ENCODE measurements at regions not wholly inside any gene's neighbourhood (a gene's known extent, or its start where the extent isn't known, plus 50 kb on each side); places are given as distances from the start of the nearest gene placed in this dataset.
A peak's percentile ranks its signal among the peaks of the same experiment; 100 is the strongest.

DNA sequence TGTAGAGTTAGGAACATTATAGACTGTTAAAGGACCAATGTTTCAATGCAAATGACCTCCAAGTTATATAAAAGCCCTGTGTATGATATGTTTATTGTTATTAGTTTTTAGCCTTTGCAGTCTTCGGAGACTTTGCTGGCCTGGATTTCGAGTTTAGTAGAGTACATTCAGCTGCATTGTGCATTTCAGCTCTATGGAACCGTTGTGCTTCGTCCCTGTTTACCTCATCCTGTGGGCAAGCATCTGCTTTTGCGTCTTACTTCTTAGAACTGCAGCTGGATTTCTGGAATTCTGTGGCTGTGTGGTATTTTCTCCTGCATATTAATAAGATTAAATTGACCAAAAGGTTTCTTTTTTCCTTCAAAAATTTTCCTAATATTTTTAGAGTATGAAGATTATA, 138.6 kb downstream of the KCNRG start:
- H3K27ac Mint-ChIP-seq (ENCODE audit: unreplicated experiment), result no peak overlapping the region
- Histone ChIP-seq H4K20me1 (ENCODE audit: insufficient read depth, low read length) (no peaks in the 10 kb centered on the region), H3K4me3 (ENCODE audit: insufficient read depth, low read depth, low read length) (no peak overlapping the region), H3K9me3 (ENCODE audit: insufficient read depth, low read depth, low read length) (no peaks in the 10 kb centered on the region), H3K36me3 (ENCODE audit: insufficient read depth, low read length) (no peaks in the 10 kb centered on the region), H3K9ac (ENCODE audit: low read length) (no peak overlapping the region), H3K27me3 (ENCODE audit: insufficient read depth, low read length) (no peaks in the 10 kb centered on the region), H3K4me2 (ENCODE audit: low read length) (no peak overlapping the region), H3K4me1 (ENCODE audit: insufficient read depth, low read length) (peaks cover 4% of the 10 kb centered on the region), H3K79me2 (ENCODE audit: insufficient read depth, low read length) (no peaks in the 10 kb centered on the region), H3K27ac (ENCODE audit: low read depth, low read length) (no peak overlapping the region), H2AFZ (ENCODE audit: low read depth, low read length) (no peak overlapping the region)
- H3K9me3 Mint-ChIP-seq (ENCODE audit: unreplicated experiment), result no peaks in the 10 kb centered on the region
- FAIRE-seq (no peak), DNase-seq (ENCODE audit: low read depth) (no peak)
- H3K4me3 Mint-ChIP-seq (ENCODE audit: unreplicated experiment), result no peak overlapping the region
- no peak for TF ChIP-seq EZH2 (IDR thresholded peaks at IDR 0.05; ENCODE audit: insufficient read depth, low read length)
- TF ChIP-seq, protein P1, sequence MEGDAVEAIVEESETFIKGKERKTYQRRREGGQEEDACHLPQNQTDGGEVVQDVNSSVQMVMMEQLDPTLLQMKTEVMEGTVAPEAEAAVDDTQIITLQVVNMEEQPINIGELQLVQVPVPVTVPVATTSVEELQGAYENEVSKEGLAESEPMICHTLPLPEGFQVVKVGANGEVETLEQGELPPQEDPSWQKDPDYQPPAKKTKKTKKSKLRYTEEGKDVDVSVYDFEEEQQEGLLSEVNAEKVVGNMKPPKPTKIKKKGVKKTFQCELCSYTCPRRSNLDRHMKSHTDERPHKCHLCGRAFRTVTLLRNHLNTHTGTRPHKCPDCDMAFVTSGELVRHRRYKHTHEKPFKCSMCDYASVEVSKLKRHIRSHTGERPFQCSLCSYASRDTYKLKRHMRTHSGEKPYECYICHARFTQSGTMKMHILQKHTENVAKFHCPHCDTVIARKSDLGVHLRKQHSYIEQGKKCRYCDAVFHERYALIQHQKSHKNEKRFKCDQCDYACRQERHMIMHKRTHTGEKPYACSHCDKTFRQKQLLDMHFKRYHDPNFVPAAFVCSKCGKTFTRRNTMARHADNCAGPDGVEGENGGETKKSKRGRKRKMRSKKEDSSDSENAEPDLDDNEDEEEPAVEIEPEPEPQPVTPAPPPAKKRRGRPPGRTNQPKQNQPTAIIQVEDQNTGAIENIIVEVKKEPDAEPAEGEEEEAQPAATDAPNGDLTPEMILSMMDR (IDR thresholded peaks at IDR 0.05; ENCODE audit: insufficient read depth, low read depth, low read length), result no peak
- no peaks in the 10 kb centered on the region for H3K27me3 Mint-ChIP-seq (ENCODE audit: low read depth, unreplicated experiment)
- no peaks in the 10 kb centered on the region for H3K36me3 Mint-ChIP-seq (ENCODE audit: low read depth, unreplicated experiment)
- H3K4me1 Mint-ChIP-seq (ENCODE audit: low read depth, unreplicated experiment), result peaks cover 16% of the 10 kb centered on the region

DNA sequence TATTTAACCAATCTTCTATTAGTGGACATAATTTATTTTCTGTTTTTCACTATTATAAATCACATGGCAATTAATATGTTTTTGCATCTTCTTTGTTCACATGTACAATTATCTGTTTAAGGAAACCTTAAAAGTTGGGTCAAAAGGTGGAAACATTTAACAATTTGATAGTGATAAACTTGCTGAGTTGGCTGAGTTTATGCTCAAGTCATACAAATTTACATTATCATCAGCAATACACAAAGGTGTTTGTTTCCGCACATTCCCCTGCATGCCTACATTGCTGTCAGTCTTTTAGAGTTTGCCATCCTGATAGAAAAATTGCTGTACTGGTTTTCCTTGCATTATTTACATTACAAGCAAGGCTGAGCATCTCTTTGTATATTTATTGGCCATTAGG, 139.5 kb downstream of the KCNRG start:
- no peaks in the 10 kb centered on the region for H3K9me3 Mint-ChIP-seq (ENCODE audit: unreplicated experiment)
- FAIRE-seq (peak; percentile 20), DNase-seq (ENCODE audit: low read depth) (no peak)
- Histone ChIP-seq H3K4me2 (ENCODE audit: low read length) (no peak overlapping the region), H4K20me1 (ENCODE audit: insufficient read depth, low read length) (no peaks in the 10 kb centered on the region), H3K27ac (ENCODE audit: low read depth, low read length) (no peak overlapping the region), H3K4me3 (ENCODE audit: insufficient read depth, low read depth, low read length) (no peak overlapping the region), H3K79me2 (ENCODE audit: insufficient read depth, low read length) (no peaks in the 10 kb centered on the region), H3K27me3 (ENCODE audit: insufficient read depth, low read length) (no peaks in the 10 kb centered on the region), H3K4me1 (ENCODE audit: insufficient read depth, low read length) (peaks cover 4% of the 10 kb centered on the region), H2AFZ (ENCODE audit: low read depth, low read length) (no peak overlapping the region), H3K36me3 (ENCODE audit: insufficient read depth, low read length) (no peaks in the 10 kb centered on the region), H3K9ac (ENCODE audit: low read length) (no peak overlapping the region), H3K9me3 (ENCODE audit: insufficient read depth, low read depth, low read length) (no peaks in the 10 kb centered on the region)
- H3K27me3 Mint-ChIP-seq (ENCODE audit: low read depth, unreplicated experiment), result no peaks in the 10 kb centered on the region
- H3K27ac Mint-ChIP-seq (ENCODE audit: unreplicated experiment), result no peak overlapping the region
- peaks cover 13% of the 10 kb centered on the region for H3K4me1 Mint-ChIP-seq (ENCODE audit: low read depth, unreplicated experiment)
- no peak overlapping the region for H3K4me3 Mint-ChIP-seq (ENCODE audit: unreplicated experiment)
- no peaks in the 10 kb centered on the region for H3K36me3 Mint-ChIP-seq (ENCODE audit: low read depth, unreplicated experiment)
- TF ChIP-seq, protein P1 (IDR thresholded peaks at IDR 0.05; ENCODE audit: insufficient read depth, low read depth, low read length), result no peak
- TF ChIP-seq EZH2 (IDR thresholded peaks at IDR 0.05; ENCODE audit: insufficient read depth, low read length), result no peak

DNA sequence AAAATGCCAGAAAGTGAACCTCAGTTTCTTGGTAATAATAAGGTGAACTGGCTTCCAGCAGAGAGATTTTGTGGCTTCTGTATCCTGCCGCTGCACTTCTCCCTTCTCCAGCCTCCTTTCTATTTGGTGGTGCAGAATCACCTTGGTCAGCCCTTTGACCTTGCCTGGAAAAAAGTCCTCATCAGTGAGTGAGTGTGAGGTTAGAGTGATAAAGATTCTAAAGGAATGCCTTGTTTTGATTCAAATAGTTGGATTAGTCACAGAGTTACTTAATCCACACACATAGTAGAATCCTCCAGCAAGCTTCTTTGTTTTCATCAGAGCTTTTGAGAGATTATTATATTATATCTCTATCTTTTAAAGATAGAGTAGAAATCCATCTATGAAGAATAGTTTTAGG, 140.9 kb downstream of the KCNRG start:
- TF ChIP-seq, protein P1 (IDR thresholded peaks at IDR 0.05; ENCODE audit: insufficient read depth, low read depth, low read length), result no peak
- TF ChIP-seq EZH2 (IDR thresholded peaks at IDR 0.05; ENCODE audit: insufficient read depth, low read length), result no peak
- Histone ChIP-seq H3K9ac (ENCODE audit: low read length) (no peak overlapping the region), H3K4me2 (ENCODE audit: low read length) (peak overlapping the region; percentile 38), H3K27ac (ENCODE audit: low read depth, low read length) (no peak overlapping the region), H2AFZ (ENCODE audit: low read depth, low read length) (no peak overlapping the region), H3K36me3 (ENCODE audit: insufficient read depth, low read length) (no peaks in the 10 kb centered on the region), H3K4me1 (ENCODE audit: insufficient read depth, low read length) (peaks cover 4% of the 10 kb centered on the region), H3K79me2 (ENCODE audit: insufficient read depth, low read length) (no peaks in the 10 kb centered on the region), H3K9me3 (ENCODE audit: insufficient read depth, low read depth, low read length) (no peaks in the 10 kb centered on the region), H4K20me1 (ENCODE audit: insufficient read depth, low read length) (no peaks in the 10 kb centered on the region), H3K4me3 (ENCODE audit: insufficient read depth, low read depth, low read length) (no peak overlapping the region), H3K27me3 (ENCODE audit: insufficient read depth, low read length) (no peaks in the 10 kb centered on the region)
- peak; percentile 88 for DNase-seq (ENCODE audit: low read depth)
- Mint-ChIP-seq H3K4me1 (ENCODE audit: low read depth, unreplicated experiment) (peaks cover 25% of the 10 kb centered on the region), H3K27ac (ENCODE audit: unreplicated experiment) (no peak overlapping the region), H3K36me3 (ENCODE audit: low read depth, unreplicated experiment) (no peaks in the 10 kb centered on the region), H3K4me3 (ENCODE audit: unreplicated experiment) (no peak overlapping the region), H3K27me3 (ENCODE audit: low read depth, unreplicated experiment) (no peaks in the 10 kb centered on the region), H3K9me3 (ENCODE audit: unreplicated experiment) (no peaks in the 10 kb centered on the region)
- peak; percentile 52 for FAIRE-seq

Data from astrocyte (in vitro differentiated cells and primary cell).